Nucleus accumbens (tissue), 56 donors: ENCODE measurements at regions not wholly inside any gene's neighbourhood (a gene's known extent, or its start where the extent isn't known, plus 50 kb on each side); places are given as distances from the start of the nearest gene placed in this dataset.

ENCODE experiments used
- DNase-seq, 56 donors: peaks; one replicate each; lab custom pipeline; 2025; lab: John Stamatoyannopoulos, UW

DNA sequence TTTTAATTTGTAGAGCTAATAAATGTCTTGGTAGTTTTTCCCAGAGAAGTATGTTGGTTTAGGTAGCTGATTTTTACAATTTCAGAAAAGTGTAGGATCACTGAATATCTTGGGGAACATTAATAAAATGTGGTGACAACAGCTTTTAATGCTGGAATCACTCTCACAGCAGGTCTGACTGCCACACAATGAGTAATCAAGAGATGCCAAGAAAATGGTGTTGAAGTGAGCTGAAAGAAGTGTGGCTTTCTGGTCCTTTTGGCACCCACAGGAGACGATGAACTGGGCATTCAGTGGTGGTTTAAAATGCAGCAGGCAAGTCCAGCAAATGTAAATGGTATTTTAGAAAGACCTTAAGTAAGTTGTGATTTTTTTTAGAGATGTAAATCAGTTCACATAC lies 175.8 kb downstream of the CBLN2 start:
- DNase-seq: no peak

DNA sequence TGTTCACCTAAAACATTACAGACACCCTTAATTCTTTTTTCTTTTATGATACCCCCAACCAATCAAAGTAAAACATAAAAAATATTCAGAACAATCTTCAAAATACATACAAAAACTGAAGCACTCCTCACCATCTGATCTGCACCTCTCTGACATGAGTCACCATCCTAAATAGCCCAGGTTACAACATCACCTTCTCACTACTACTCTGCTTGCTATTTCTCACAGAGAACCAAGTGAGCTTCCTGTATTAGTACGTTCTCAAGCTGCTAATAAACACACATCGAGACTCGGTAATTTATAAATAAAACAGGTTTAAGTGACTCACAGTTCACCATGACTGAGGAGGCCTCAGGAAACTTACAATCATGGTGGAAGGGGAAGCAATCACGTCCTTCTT lies 183.5 kb downstream of the CBLN2 start:
- DNase-seq: no peak

DNA sequence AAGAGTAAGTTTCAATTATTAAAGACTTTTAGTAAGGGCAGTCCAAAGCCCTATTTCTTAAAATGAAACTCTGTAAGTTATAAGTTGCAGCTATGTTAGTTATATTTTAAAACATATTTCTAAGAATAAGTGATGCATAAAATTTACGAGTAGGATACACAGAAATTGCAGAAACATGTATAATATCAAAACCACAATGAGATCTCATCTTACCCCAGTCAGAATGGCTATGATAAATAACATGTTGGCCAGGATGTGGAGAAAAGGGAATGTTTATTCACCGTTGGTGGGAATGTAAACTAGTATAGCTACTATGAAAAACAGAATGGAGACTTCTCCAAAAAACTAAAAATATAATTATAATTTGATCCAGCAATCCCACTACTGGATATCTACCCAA lies 201.2 kb downstream of the CBLN2 start:
- no peak for DNase-seq

DNA sequence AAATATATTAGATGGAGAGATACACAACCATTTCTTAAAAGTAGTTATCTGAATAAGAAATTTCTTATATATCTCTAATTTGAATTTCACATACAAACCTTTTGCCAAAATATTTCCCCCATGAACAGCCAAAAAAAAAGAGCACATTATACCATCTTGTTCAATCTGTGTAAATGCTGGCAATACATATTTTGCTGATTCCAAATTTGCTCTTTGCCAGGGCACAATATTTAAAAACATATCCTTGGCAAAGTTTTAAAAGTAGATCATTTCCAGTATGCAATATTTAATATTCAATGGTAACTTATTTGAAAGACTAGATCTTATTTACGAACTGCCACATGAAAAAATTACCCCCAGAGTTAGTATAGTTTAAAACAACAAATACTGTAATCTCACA lies 204.2 kb downstream of the CBLN2 start:
- DNase-seq: no peak

GRCh38 chr18:72336786-72337185 lies 207.4 kb downstream of the CBLN2 start:
- no peak for DNase-seq

DNA sequence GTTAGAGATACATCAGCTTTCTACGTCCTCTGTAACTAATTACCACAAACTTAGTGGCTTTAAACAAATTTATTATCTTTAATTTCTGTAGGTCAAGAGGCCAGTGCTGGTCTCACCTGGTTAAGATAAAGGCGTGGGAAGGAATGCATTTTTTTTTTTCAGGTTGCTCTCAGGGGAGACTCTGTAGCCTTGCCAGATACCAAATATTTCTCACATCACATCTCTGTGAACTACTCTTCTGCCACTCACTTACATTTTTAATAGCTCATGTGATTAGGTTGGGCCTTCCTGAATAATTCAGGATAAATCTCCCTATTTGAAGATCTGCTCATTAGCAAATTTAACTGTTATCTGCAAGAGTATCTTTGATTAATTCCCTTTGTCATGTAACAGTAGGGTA lies 214.6 kb downstream of the CBLN2 start:
- DNase-seq: no peak

DNA sequence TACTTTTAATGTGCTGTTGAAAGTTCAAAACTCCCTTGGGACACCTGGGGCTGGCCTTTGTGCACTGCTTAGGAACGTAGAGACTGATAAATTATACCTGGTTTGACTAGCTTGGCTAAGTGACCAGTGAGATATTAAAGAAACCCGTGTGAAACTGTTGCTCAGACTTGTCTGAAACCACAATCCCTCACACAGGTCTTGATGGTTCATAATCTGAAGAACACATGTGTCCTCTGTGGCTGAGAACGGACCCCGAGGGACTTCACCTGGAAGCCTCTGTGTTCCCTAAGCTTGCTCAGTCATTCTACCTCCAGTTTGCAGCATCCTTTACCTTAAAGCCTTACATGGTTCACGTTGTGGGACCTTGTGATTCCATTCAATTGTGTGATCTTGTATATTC lies 218.8 kb downstream of the CBLN2 start:
- no peak for DNase-seq

DNA sequence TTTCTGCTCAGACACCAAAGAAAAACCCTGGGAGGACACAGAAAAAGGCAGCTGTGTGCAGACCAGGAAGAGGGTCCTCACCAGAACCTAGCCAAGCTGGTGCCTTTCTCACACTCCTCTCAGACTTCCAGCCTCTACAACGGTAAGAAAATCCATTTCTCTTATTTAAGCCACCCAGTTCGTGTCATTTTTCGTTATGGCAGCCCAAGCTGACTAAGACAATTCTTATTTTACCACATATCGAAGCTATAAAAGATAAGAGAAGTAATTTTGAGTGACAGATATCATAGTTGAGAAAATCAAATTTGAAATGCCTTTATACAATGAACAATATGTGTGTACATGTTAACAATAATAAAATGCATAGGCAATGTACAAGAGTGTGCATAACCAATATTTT lies 219.5 kb downstream of the CBLN2 start:
- no peak for DNase-seq

DNA sequence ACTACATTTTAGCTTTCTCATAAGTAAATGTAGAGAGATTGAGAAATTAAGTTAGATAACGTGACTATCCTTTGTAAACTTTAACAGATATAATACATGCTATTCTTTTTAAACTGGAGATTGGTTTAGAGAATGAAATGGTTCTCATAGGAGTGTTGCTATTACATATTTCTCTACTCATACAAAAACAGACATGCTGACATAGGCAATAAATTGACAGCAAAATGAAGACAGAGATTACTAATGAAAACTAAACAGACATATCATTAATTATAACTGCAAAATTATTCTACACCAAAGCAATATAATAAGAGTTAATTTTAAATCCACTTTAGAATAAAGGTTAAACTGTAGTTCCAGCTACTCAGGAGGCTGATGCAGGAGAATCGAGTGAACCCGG lies 227.6 kb downstream of the CBLN2 start:
- DNase-seq: no peak

GRCh38 chr18:72283148-72283925 lies 260.8 kb downstream of the CBLN2 start:
- no peak for DNase-seq

DNA sequence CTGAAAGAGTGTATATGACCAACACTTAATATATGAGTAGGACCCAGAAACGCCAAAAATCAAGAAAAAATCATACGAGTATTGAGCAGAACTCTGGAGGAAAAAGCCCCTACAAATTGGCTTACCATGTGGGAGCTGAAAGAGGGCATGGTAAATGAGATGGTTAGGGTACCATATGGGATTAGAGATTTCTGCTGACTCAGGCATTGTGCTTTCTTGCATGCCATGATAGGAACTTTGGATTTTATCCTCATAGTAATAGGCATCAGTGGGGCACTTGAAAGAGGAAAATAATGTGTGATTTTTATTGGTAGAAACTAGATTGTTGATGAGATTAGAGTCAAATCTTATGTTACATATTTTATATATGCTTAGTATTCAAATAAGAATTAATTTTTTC lies 271.1 kb downstream of the CBLN2 start:
- no peak for DNase-seq

GRCh38 chr18:72261590-72261989 lies 282.6 kb downstream of the CBLN2 start:
- no peak for DNase-seq

GRCh38 chr18:72246076-72246475 lies 298.1 kb downstream of the CBLN2 start:
- DNase-seq: no peak

- DNase-seq: no peak
These were observed 308.7 kb downstream of the CBLN2 start for GRCh38 chr18:72235422-72235821.

GRCh38 chr18:72233106-72233505 lies 311.0 kb downstream of the CBLN2 start:
- no peak for DNase-seq

DNA sequence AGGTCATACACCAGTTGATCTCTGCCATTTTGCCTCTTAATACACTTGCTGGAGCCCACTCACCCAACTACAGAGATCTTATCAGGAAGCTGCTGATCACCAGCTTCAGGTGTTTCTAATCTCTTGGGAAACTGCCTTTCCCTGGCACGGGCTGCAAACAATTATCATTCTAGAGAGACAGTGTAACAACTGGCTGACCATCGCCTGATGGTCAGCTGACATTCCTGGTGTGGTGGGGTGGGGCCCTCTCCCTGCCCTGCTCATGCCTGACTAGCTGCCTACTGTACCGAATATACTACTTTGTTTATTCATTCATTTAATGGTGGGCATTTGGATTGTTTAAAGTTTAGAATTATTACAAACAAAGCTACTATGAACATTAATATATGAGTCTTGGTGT lies 311.5 kb downstream of the CBLN2 start:
- no peak for DNase-seq

- DNase-seq: no peak
These were observed 318.2 kb downstream of the CBLN2 start for GRCh38 chr18:72225958-72226357.

DNA sequence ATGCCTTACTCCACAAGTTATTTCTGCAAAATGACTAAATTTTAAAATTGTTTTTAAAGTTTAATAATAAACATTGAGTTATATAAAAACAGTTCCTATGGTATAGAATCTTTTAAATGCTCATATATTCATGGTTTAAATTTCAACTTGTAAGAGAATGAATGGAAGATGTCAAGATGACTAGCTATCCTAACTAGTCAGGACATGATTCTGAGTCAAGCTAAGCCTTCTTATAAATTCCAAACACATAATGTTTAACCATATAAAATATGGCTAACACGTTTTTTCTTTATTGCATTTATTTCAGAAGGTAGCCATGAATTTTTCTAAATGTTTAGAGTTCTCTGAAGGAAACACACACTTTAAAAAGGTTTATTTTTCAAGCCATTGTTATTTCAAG lies 320.4 kb downstream of the CBLN2 start:
- DNase-seq: no peak

DNA sequence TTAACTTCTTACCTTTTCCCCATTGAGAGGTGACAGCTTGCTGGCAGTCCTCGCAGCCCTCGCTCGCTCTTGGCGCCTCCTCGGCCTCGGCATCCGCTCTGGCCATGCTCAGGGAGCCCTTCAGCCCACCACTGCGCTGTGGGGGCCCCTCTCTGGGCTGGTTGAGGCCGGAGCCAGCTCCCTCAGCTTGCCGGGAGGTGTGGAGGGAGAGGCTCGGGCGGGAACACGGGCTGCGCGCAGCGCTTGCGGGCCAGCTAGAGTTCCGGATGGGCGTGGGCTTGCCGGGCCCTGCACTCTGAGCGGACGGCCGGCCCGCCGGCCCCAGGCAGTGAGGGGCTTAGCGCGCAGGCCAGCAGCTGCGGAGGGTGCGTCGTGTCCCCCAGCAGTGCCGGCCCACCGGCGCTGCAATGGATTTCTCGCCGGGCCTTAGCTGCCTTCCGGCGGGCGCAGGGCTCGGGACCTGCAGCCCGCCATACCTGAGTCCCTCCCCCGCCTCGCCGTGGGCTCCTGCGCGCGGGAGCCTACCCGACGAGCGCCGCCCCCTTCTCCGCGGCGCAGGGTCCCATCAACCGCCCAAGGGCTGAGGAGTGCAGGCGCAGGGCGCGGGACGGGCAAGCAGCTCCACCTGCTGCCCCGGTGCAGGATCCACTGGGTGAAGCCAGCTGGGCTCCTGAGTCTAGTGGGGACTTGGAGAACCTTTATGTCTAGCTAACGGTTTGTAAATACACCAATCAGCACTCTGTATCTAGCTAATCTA lies 335.0 kb downstream of the CBLN2 start:
- DNase-seq: no peak

GRCh38 chr18:72207280-72207679 lies 336.9 kb downstream of the CBLN2 start:
- no peak for DNase-seq

DNA sequence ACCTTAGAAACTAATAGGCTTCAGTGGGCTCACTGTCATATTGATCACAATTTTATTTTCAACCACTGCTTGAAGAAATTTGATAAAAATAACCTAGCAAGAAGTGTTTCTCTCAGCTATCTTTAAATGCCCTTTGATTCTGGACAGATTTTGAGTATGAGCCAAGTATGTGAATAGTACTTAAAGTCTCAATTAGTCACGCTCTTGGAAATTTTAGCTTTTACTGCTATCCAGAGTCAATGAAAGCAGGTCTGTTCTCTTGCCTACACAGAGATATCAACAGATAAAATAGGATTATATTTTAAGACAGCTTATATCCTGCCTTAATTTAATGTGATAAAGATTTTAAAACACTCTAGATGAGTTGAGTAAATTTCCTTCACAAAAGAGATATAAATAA lies 337.3 kb downstream of the CBLN2 start:
- DNase-seq: no peak

DNA sequence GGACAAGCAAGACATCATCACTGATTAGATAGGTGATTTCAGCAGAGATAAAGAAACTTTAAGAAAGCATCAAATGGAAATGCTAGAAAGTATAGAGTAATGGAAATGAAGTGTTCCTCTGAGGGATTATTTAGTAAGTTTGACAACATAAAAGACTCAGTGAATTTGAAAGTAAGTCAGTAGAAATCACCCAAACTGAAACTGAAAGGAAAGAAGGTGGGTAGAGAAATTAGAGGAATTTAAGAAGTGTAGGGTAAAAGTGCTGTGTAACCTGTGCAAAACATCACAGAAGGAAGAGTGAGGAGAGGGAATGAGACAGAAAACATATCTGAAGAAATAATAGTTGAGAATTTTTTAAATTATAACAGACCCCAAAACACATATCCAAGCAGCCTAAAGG lies 343.1 kb downstream of the CBLN2 start:
- no peak for DNase-seq
